HG03457 (cell line): ENCODE measurements at regions not wholly inside any gene's neighbourhood (a gene's known extent, or its start where the extent isn't known, plus 50 kb on each side); places are given as distances from the start of the nearest gene placed in this dataset.

Source experiments
- ATAC-seq: cut with Tn5 transposase; IDR thresholded peaks from one replicate; pipeline ENCODE4 v1.9.1; 2021; ENCODE audit warnings: moderate number of reproducible peaks; ENCODE audit not compliant: unreplicated experiment

GRCh38 chr14:53692885-53693284 is 263.7 kb downstream of the BMP4 start:
- no peak for ATAC-seq

- ATAC-seq, result no peak
Measured at GRCh38 chr14:53692451-53692850, 264.2 kb downstream of the BMP4 start.

- no peak for ATAC-seq
Measured at GRCh38 chr14:53683229-53683628, 273.4 kb downstream of the BMP4 start.

GRCh38 chr14:53672526-53672925 is 284.1 kb downstream of the BMP4 start:
- ATAC-seq, result no peak

GRCh38 chr14:53670701-53671100 is 285.9 kb downstream of the BMP4 start:
- no peak for ATAC-seq

GRCh38 chr14:53668897-53669296 is 287.7 kb downstream of the BMP4 start:
- ATAC-seq, result no peak

- ATAC-seq, result no peak
Measured at GRCh38 chr14:53663709-53664108, 292.9 kb downstream of the BMP4 start.

- ATAC-seq, result no peak
Measured at GRCh38 chr14:53655080-53655785, 301.4 kb downstream of the BMP4 start.

GRCh38 chr14:53652068-53652467 is 304.6 kb downstream of the BMP4 start:
- ATAC-seq, result no peak

- ATAC-seq, result no peak
Measured at GRCh38 chr14:53651096-53651740, 305.4 kb downstream of the BMP4 start.

GRCh38 chr14:53646925-53647324 is 309.7 kb downstream of the BMP4 start:
- no peak for ATAC-seq

- ATAC-seq, result no peak
Measured at GRCh38 chr14:53640695-53641094, 315.9 kb downstream of the BMP4 start.

GRCh38 chr14:53638966-53639365 is 317.7 kb downstream of the BMP4 start:
- no peak for ATAC-seq

- no peak for ATAC-seq
Measured at GRCh38 chr14:53634793-53635192, 321.8 kb downstream of the BMP4 start.

GRCh38 chr14:53630336-53630735 is 326.3 kb downstream of the BMP4 start:
- ATAC-seq, result no peak

- ATAC-seq, result no peak
Measured at GRCh38 chr14:53628732-53629430, 327.7 kb downstream of the BMP4 start.

- no peak for ATAC-seq
Measured at GRCh38 chr14:53628261-53628660, 328.4 kb downstream of the BMP4 start.

- ATAC-seq, result no peak
Measured at GRCh38 chr14:53626761-53627160, 329.9 kb downstream of the BMP4 start.

- ATAC-seq, result no peak
Measured at GRCh38 chr14:53622447-53622846, 334.2 kb downstream of the BMP4 start.

- no peak for ATAC-seq
Measured at GRCh38 chr14:53621921-53622320, 334.7 kb downstream of the BMP4 start.

GRCh38 chr14:53621433-53621832 is 335.2 kb downstream of the BMP4 start:
- ATAC-seq, result no peak

- ATAC-seq, result no peak
Measured at GRCh38 chr14:53620890-53621289, 335.7 kb downstream of the BMP4 start.
